ENCODE measurements at regions not wholly inside any gene's neighbourhood (a gene's known extent, or its start where the extent isn't known, plus 50 kb on each side); places are given as distances from the start of the nearest gene placed in this dataset.
A peak's percentile ranks its signal among the peaks of the same experiment; 100 is the strongest.
"Not testable (repeated sequence)": the region's sequence is repeated elsewhere in the genome, so short reads cannot be mapped to it uniquely, and the experiment has no call there.

DNA sequence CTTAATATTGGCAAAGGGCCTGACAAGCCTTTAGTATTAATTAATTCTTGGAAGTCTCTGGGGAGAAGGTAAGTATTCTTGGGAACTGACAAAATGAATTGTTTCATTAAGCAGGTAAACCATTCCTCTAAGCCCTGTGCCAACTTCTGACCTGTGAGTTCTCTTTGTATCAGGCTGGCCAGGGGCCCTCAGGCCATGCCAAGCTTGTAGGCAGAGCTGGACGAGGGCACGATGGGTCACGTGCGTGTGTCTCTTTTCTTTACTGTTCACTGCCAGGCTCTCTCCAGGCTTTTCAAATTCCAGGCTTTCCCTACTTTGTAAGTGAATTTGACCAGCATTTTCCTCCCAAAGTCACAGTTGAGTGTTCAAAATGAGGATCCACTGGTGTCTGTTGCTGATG, 112.4 kb downstream of the NRN1 start:
- no peak for DNase-seq
- intact Hi-C loops (cut with DNase I, micrococcal nuclease), result no loop called here
- ChIA-PET POLR2A (no interaction called here), CTCF (no interaction called here)
- H3K27me3 Mint-ChIP-seq, result no peaks in the 10 kb centered on the region
- peaks cover 7% of the 10 kb centered on the region for H3K4me1 Mint-ChIP-seq
- no peaks in the 10 kb centered on the region for H3K9me3 Mint-ChIP-seq (ENCODE audit: low read depth)
- no peak overlapping the region for H3K4me3 Mint-ChIP-seq
- no peak overlapping the region for H3K27ac Mint-ChIP-seq
- ATAC-seq, result no peak
- H3K36me3 Mint-ChIP-seq (ENCODE audit: low read depth), result no peaks in the 10 kb centered on the region

DNA sequence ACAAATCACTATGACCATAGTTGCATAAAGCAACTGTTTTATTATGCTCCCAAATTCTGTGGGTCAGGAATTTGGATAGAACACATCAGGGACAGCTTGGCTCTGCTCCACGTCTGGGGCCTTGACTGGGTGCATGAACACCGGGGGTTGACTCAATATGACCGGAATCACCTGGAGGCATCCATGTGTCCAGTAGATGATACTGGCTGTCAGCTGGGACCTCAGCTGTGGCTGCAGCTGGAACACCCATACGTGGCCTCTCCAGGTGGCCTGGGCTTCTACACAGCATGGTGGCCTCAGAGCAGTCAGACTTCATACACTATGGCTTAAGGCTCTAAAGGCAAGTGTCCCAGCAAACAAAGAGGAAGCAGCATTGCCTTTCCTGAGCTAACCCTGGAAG, 113.4 kb downstream of the NRN1 start:
- no peak for ATAC-seq
- H3K27me3 Mint-ChIP-seq, result no peaks in the 10 kb centered on the region
- intact Hi-C loops (cut with DNase I, micrococcal nuclease), result no loop called here
- no peak overlapping the region for H3K4me3 Mint-ChIP-seq
- no peaks in the 10 kb centered on the region for H3K36me3 Mint-ChIP-seq (ENCODE audit: low read depth)
- peaks cover 7% of the 10 kb centered on the region for H3K4me1 Mint-ChIP-seq
- no peak for DNase-seq
- no peak overlapping the region for H3K27ac Mint-ChIP-seq
- H3K9me3 Mint-ChIP-seq (ENCODE audit: low read depth), result no peaks in the 10 kb centered on the region
- CTCF ChIA-PET, result interaction anchor here (0.7 kb wide), 1 partner anchor 17 kb away, joined by 3 read pairs; no protein-coding TSS in a partner anchor
- POLR2A ChIA-PET, result no interaction called here

DNA sequence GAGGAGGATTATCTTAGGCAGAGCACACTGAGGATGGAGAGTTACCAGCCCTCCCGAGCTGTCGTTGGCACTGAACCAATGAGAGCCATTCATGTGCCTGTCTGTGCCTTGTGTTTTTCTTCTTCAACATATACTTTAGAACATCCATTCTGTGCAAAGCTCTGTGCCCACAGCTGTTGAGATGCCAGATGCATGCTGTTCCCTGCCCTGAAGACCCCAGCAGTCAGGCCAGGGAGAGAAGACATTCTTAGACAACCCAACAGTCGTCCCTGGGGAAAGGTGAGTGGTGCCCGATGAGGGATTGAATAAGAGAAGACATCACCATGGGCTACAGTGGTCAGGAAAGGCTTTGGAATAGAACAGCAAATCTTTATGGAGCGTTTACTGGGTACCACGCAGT, 114.1 kb downstream of the NRN1 start:
- no peaks in the 10 kb centered on the region for H3K36me3 Mint-ChIP-seq (ENCODE audit: low read depth)
- peak overlapping the region; percentile 83 for H3K27ac Mint-ChIP-seq
- H3K9me3 Mint-ChIP-seq (ENCODE audit: low read depth), result no peaks in the 10 kb centered on the region
- DNase-seq, result no peak
- H3K4me3 Mint-ChIP-seq, result peak overlapping the region; percentile 79
- peaks cover 7% of the 10 kb centered on the region for H3K4me1 Mint-ChIP-seq
- H3K27me3 Mint-ChIP-seq, result no peaks in the 10 kb centered on the region
- POLR2A ChIA-PET, result no interaction called here
- ATAC-seq, result no peak
- CTCF ChIA-PET, result interaction anchor here (1.0 kb wide), 1 partner anchor 27 kb away, joined by 3 read pairs; no protein-coding TSS in a partner anchor
- intact Hi-C loops (cut with DNase I, micrococcal nuclease), result loop anchor here in 1 of 2 experiments (1.0 kb wide), 1 partner anchor 116 kb away; no protein-coding TSS in a partner anchor

DNA sequence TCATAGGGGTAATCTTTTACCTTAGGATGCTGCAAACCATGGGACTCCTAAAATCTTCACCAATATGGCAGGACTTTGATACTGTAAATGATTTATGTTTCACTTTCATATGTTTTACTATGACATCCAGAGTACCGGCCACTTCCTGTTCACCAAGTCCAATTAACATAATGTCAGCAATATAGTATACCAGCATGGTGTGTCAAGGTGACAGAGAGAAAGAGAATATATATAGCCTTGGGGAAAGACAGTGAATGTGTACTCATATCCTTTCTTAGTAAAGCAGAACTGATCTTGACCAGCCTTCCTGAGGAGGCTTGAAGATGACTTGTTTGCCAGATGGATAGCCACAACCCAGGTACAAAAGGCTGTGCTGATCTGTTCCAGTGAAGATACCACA, 127.9 kb downstream of the NRN1 start:
- no peaks in the 10 kb centered on the region for H3K9me3 Mint-ChIP-seq (ENCODE audit: low read depth)
- H3K27ac Mint-ChIP-seq, result no peak overlapping the region
- DNase-seq, result no peak
- intact Hi-C loops (cut with DNase I, micrococcal nuclease), result no loop called here
- peaks cover 2% of the 10 kb centered on the region for H3K4me1 Mint-ChIP-seq
- peak; percentile 39 for ATAC-seq
- ChIA-PET POLR2A (no interaction called here), CTCF (no interaction called here)
- H3K4me3 Mint-ChIP-seq, result no peak overlapping the region
- H3K36me3 Mint-ChIP-seq (ENCODE audit: low read depth), result no peaks in the 10 kb centered on the region
- H3K27me3 Mint-ChIP-seq, result no peaks in the 10 kb centered on the region

DNA sequence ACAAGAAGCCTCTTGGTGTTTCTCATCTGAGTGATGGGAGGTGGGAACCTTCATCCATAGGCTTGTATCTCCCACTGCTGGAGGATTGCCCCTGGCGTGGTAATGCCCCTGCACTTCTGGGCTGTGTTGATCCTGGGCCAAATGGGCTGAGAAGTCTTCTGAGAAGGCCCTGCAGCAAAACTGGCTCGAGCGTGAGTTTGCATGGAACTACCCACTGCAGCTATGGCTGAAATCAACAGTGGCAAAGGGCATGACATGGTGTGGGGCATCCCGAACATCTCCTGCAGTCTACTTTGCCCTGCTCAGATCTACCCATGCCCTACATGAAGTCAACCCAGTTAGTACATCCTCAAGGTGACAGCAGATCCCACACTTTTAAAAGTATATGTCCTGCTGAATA, 130.6 kb downstream of the NRN1 start:
- peaks cover 10% of the 10 kb centered on the region for H3K9me3 Mint-ChIP-seq (ENCODE audit: low read depth)
- no peak for ATAC-seq
- intact Hi-C loops (cut with DNase I, micrococcal nuclease), result no loop called here

DNA sequence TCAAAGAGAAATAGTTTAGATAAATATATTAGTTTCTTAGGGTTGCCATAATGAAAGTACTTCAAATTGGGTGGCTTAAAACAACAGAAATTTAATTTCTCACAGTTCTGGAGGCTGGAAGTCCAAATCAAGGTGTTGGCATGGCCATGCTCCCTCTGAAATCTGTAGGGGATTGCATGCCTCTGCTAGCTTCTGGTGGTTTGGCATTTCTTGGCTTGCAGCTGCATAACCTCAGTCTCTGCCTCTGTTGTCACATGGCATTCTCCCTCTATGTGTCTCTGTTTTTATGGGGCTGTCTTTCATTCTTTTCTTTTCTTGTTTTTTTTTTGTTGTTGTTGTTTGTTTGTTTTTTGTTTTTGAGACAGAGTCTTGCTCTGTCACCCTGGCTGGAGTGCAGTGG, 132.7 kb downstream of the NRN1 start:
- ATAC-seq; DNase-seq; intact Hi-C loops (cut with DNase I, micrococcal nuclease); H3K27ac Mint-ChIP-seq; POLR2A ChIA-PET; H3K4me3 Mint-ChIP-seq; H3K27me3 Mint-ChIP-seq; CTCF ChIA-PET; H3K36me3 Mint-ChIP-seq (ENCODE audit: low read depth): not testable (repeated sequence)
- peaks cover 10% of the 10 kb centered on the region for H3K9me3 Mint-ChIP-seq (ENCODE audit: low read depth)
- H3K4me1 Mint-ChIP-seq, result peaks cover 27% of the 10 kb centered on the region

More for the DNA sequence above, 130.6 kb downstream of the NRN1 start:
- Mint-ChIP-seq H3K27ac (no peak overlapping the region), H3K27me3 (no peaks in the 10 kb centered on the region), H3K4me3 (no peak overlapping the region), H3K4me1 (peaks cover 16% of the 10 kb centered on the region), H3K36me3 (ENCODE audit: low read depth) (peaks cover 7% of the 10 kb centered on the region)
- CTCF ChIA-PET, result no interaction called here
- POLR2A ChIA-PET, result no interaction called here
- no peak for DNase-seq

DNA sequence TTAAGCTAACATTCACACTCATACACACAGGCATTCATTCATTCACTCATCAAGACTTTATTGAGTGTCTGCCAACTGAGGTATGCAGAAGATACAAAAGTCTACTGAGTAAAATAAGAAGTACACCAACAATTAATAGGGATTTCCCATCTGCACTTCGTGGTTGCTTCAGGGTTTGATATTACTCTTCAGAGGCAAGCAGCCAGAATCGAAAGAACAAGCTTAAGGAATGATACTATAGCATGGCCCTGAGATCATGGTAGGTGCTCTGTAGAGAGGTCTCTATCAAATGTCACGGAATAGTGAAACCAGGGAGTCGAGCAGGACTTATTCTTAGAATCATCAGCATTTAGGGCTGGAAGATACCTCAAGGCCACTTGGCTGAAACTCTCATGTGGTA, 135.4 kb downstream of the NRN1 start:
- no peaks in the 10 kb centered on the region for H3K27me3 Mint-ChIP-seq
- H3K36me3 Mint-ChIP-seq (ENCODE audit: low read depth), result peaks cover 9% of the 10 kb centered on the region
- CTCF ChIA-PET, result no interaction called here
- intact Hi-C loops (cut with DNase I, micrococcal nuclease), result no loop called here
- H3K9me3 Mint-ChIP-seq (ENCODE audit: low read depth), result peaks cover 11% of the 10 kb centered on the region
- ATAC-seq (peak; percentile 82), DNase-seq (peak; percentile 33)
- H3K4me1 Mint-ChIP-seq, result peaks cover 49% of the 10 kb centered on the region
- no peak overlapping the region for H3K27ac Mint-ChIP-seq
- H3K4me3 Mint-ChIP-seq, result no peak overlapping the region
- POLR2A ChIA-PET, result interaction anchor here (0.5 to 0.7 kb wide), 2 partner anchors 47 to 1780 kb away, joined by 3 to 6 read pairs; no protein-coding TSS in a partner anchor

DNA sequence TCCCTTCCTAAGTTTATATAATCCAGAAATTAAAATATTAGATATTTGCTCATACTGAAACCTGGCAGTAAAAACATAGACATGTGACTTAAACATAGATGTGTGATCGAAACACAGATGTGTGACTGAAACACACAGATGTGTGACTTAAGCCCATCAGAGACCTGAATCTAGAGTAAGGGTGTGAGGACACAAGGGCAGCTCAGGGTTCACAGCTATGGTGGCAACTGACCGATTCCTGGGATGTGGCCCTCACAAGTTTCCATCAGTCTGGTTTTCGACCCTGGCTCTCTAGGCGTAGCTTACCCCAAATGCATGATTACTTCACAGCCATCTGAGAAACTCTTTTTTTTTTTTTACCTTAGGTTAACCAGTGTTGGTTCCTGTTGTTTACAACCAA, 137.0 kb downstream of the NRN1 start:
- ChIA-PET CTCF (no interaction called here), POLR2A (no interaction called here)
- H3K4me3 Mint-ChIP-seq, result no peak overlapping the region

DNA sequence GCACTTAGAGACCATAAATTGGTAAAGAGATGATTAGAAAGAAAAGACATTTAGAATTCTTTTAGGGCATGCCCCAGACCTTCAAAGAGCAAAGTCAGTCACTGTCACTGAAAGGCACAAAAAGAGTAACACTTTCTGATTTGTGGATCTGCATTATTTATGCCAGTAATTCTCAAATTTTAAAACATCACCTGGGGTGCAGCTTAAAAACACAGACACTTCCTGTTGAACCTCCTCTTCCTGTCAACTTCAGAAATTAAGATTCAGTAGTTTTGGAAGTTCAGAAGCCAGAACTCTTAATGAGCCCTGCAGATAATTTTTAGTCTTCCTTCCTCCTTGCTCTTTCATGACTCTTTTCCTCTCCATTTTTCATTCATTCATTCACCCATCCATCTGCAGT, 137.5 kb downstream of the NRN1 start:
- intact Hi-C loops (cut with DNase I, micrococcal nuclease), result loop anchor here in 1 of 2 experiments (5.0 kb wide), 1 partner anchor 138 kb away; the partner anchor contains the start of gene NRN1
- Mint-ChIP-seq H3K9me3 (ENCODE audit: low read depth) (peaks cover 16% of the 10 kb centered on the region), H3K36me3 (ENCODE audit: low read depth) (peaks cover 9% of the 10 kb centered on the region), H3K4me3 (no peak overlapping the region), H3K4me1 (peaks cover 57% of the 10 kb centered on the region), H3K27me3 (no peaks in the 10 kb centered on the region), H3K27ac (no peak overlapping the region)
- no peak for ATAC-seq
- ChIA-PET POLR2A (no interaction called here), CTCF (no interaction called here)
- no peak for DNase-seq

More for the DNA sequence above, 137.0 kb downstream of the NRN1 start:
- ATAC-seq (no peak), DNase-seq (no peak)
- Mint-ChIP-seq H3K27ac (peak overlapping the region; percentile 45), H3K36me3 (ENCODE audit: low read depth) (peaks cover 9% of the 10 kb centered on the region), H3K9me3 (ENCODE audit: low read depth) (peaks cover 16% of the 10 kb centered on the region), H3K4me1 (peaks cover 57% of the 10 kb centered on the region), H3K27me3 (no peaks in the 10 kb centered on the region)
- intact Hi-C loops (cut with DNase I, micrococcal nuclease), result loop anchor here in 1 of 2 experiments (5.0 kb wide), 1 partner anchor 138 kb away; the partner anchor contains the start of gene NRN1

DNA sequence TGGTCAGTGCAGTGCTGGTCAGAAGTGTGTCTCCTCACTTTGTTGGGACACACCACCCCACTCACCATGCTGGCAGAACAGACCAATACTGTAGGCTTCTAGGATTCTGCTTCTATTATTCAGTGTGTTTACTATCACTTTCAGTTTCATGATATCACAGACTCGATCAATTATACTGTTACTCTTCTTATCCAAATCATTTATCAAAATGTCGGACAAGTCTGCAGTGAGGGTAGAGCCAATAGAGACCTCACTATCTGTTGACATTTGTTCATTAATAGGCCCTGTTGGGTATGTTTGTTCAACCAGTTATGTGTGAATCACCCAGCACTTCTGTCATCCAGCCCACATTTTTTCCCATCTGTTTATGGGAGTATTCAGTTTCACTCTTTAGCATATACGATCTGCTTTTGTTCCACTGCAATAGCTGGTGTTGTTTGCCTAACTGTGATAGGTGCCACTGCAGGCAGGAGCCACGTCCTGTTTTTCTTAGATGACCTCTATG, 140.1 kb downstream of the NRN1 start:
- peak; percentile 68 for ATAC-seq
- Mint-ChIP-seq H3K4me1 (peaks cover 45% of the 10 kb centered on the region), H3K27me3 (no peaks in the 10 kb centered on the region), H3K36me3 (ENCODE audit: low read depth) (peaks cover 5% of the 10 kb centered on the region), H3K9me3 (ENCODE audit: low read depth) (peaks cover 10% of the 10 kb centered on the region), H3K4me3 (peak overlapping the region; percentile 56), H3K27ac (peak overlapping the region; percentile 85)
- DNase-seq, result peak; percentile 31
- ChIA-PET POLR2A (no interaction called here), CTCF (no interaction called here)
- intact Hi-C loops (cut with DNase I, micrococcal nuclease), result loop anchor here in 1 of 2 experiments (5.0 kb wide), 1 partner anchor 141 kb away; the partner anchor contains the start of gene NRN1

DNA sequence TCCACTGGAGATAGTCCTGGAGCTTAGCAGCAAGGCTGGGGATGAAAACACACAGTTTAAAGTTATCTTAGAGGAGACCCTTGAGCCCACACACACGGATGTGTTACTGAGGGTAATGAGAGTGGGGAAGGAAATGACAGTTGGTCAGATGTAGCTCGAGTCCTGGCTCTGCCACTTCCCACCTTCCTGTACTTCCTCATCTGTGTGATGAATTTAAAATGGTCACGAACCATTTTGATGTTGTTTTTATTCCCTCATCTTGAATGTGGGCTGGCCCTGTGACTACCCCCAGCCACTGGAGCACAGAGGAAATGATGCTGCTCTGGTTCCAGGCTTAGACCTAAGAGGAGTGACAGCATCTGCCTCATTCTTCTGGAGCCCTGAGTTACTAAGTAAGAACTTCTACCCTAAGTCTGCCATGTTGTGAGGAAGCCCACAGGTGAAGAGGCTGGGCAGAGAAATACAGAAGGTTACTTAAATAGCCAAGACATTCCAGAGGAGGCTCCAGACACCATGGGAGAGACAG, 141.2 kb downstream of the NRN1 start:
- H3K27me3 Mint-ChIP-seq, result no peaks in the 10 kb centered on the region
- ATAC-seq, result no peak
- intact Hi-C loops (cut with DNase I, micrococcal nuclease), result loop anchor here in 1 of 2 experiments (5.0 kb wide), 1 partner anchor 142 kb away; the partner anchor contains the start of gene NRN1
- no peak for DNase-seq
- no peak overlapping the region for H3K4me3 Mint-ChIP-seq
- H3K9me3 Mint-ChIP-seq (ENCODE audit: low read depth), result peaks cover 6% of the 10 kb centered on the region
- H3K4me1 Mint-ChIP-seq, result peaks cover 40% of the 10 kb centered on the region
- peak overlapping the region; percentile 7 for H3K27ac Mint-ChIP-seq
- ChIA-PET POLR2A (no interaction called here), CTCF (interaction anchor here (0.8 to 1.3 kb wide), 2 partner anchors 11 to 27 kb away, joined by 3 read pairs; no protein-coding TSS in a partner anchor)
- peaks cover 2% of the 10 kb centered on the region for H3K36me3 Mint-ChIP-seq (ENCODE audit: low read depth)

DNA sequence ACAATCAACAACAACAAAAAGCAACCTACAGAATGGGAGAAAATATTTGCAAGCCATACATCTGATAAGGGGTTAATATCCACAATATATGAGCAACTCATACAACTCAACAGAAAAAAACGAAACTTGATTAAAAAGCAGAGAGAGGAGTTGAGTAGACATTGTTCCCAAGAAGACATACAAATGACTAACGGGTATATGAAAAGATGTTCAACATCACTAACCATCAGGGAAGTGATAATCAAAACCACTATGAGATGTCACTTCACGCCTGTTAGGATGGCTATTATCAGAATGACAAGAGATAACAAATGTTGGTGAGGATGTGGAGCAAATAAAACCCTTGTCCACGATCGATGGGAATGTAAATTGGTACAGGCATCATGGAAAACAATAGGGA, 145.9 kb downstream of the NRN1 start:
- H3K4me3 Mint-ChIP-seq, result no peak overlapping the region
- intact Hi-C loops (cut with DNase I, micrococcal nuclease), result no loop called here
- POLR2A ChIA-PET, result no interaction called here
- CTCF ChIA-PET, result no interaction called here
- no peak overlapping the region for H3K27ac Mint-ChIP-seq
- peaks cover 5% of the 10 kb centered on the region for H3K9me3 Mint-ChIP-seq (ENCODE audit: low read depth)
- no peaks in the 10 kb centered on the region for H3K36me3 Mint-ChIP-seq (ENCODE audit: low read depth)
- ATAC-seq, result no peak
- DNase-seq, result no peak
- peaks cover 6% of the 10 kb centered on the region for H3K4me1 Mint-ChIP-seq
- H3K27me3 Mint-ChIP-seq, result no peaks in the 10 kb centered on the region

Data from activated CD4-positive, alpha-beta T cell treated with anti-CD3 and anti-CD28 coated beads for 36 hours (primary cell).